Gastrocnemius medialis (tissue), 4 donors: ENCODE measurements at regions not wholly inside any gene's neighbourhood (a gene's known extent, or its start where the extent isn't known, plus 50 kb on each side); places are given as distances from the start of the nearest gene placed in this dataset.

Experiments used
- CTCF ChIP-seq, 5 experiments: fragments of 450-650 bp in 3 of 5; fragments of 200-600 bp in 2 of 5; sonication (generic) in 2 of 5; IDR thresholded peaks in 4 of 5; conservative IDR thresholded peaks in 1 of 5; 1 replicate in 4 of 5; 2 replicates in 1 of 5; pipeline ENCODE4 v1.5.1; 2016 to 2019; ENCODE audit warnings: antibody characterized with exemption in 5 of 5, mild to moderate bottlenecking in 3 of 5, moderate library complexity in 3 of 5
- POLR2A ChIP-seq, 2 donors: fragments of 450-650 bp; IDR thresholded peaks; one replicate each; pipeline ENCODE4 v1.6.1; 2017; ENCODE audit warnings: antibody characterized with exemption in 2 of 2, mild to moderate bottlenecking in 2 of 2, moderate library complexity in 2 of 2

- TF ChIP-seq CTCF (IDR thresholded peaks at IDR 0.05 in 4 of 5, conservative IDR thresholded peaks at IDR 0.05 in 1 of 5) (no peak), POLR2A (IDR thresholded peaks at IDR 0.05) (no peak)
Measured at GRCh38 chr13:80462567-80462966, 121.6 kb upstream of the SPRY2 start.
